SU-DHL-6 (cell line): ENCODE measurements at regions not wholly inside any gene's neighbourhood (a gene's known extent, or its start where the extent isn't known, plus 50 kb on each side); places are given as distances from the start of the nearest gene placed in this dataset.

Source experiments
- H2AFZ ChIP-seq: fragments of 200-600 bp; sonication (generic); 2 replicates; pipeline ENCODE4 v1.6.1; 2014; ENCODE audit warnings: low read depth, mild to moderate bottlenecking, moderate library complexity, mixed read lengths, antibody characterized with exemption, low read length; ENCODE audit not compliant: severe bottlenecking
- H3F3A ChIP-seq: fragments of 200-600 bp; shearing (Covaris generic); 2 replicates; pipeline ENCODE4 v1.6.0; 2016; ENCODE audit warnings: antibody characterized with exemption, mild to moderate bottlenecking; ENCODE audit not compliant: insufficient read depth
- H3K27ac ChIP-seq: fragments of 200-600 bp; sonication (generic); 2 replicates; pipeline ENCODE4 v1.5.1; 2016; ENCODE audit warnings: low read depth, mild to moderate bottlenecking, low read length, moderate library complexity, mixed read lengths
- H3K27me3 ChIP-seq: fragments of 200-600 bp; sonication (generic), shearing (Covaris generic); 2 replicates; pipeline ENCODE4 v1.6.0; 2014; ENCODE audit warnings: mild to moderate bottlenecking, low read length
- H3K36me3 ChIP-seq: fragments of 200-600 bp; sonication (generic); 2 replicates; pipeline ENCODE4 v1.6.1; 2014; ENCODE audit warnings: mild to moderate bottlenecking, low read length, mixed read lengths
- H3K4me2 ChIP-seq: fragments of 300-600, 200-600 bp; shearing (Covaris generic), sonication (generic); 2 replicates; pipeline ENCODE4 v1.6.0; 2014; ENCODE audit warnings: low read length, low read depth, mild to moderate bottlenecking; ENCODE audit not compliant: poor library complexity, severe bottlenecking
- H3K4me3 ChIP-seq: fragments of 200-600 bp; sonication (generic); 2 replicates; pipeline ENCODE4 v1.5.1; 2014; ENCODE audit warnings: antibody characterized with exemption, low read length, mild to moderate bottlenecking, mixed read lengths; ENCODE audit not compliant: insufficient read depth, poor library complexity, severe bottlenecking
- H3K79me2 ChIP-seq: fragments of 200-600 bp; sonication (generic); 2 replicates; pipeline ENCODE4 v1.6.1; 2014; ENCODE audit warnings: mild to moderate bottlenecking, low read length, moderate library complexity; ENCODE audit not compliant: insufficient read depth
- H3K9ac ChIP-seq: fragments of 200-600 bp; sonication (generic); 2 replicates; pipeline ENCODE4 v1.7.0; 2014; ENCODE audit warnings: mild to moderate bottlenecking, low read length
- H3K9me2 ChIP-seq: fragments of 200-600 bp; sonication (generic); replicated peaks from 2 replicates; pipeline ENCODE4 v1.6.1; 2014; ENCODE audit warnings: low read length; ENCODE audit not compliant: insufficient read depth
- H3K9me3 ChIP-seq: fragments of 200-600 bp; sonication (generic); 2 replicates; pipeline ENCODE4 v1.6.1; 2014; ENCODE audit warnings: low read length, mixed read lengths; ENCODE audit not compliant: insufficient read depth
- H4K20me1 ChIP-seq: fragments of 200-600 bp; sonication (generic); 2 replicates; pipeline ENCODE4 v1.6.1; 2014; ENCODE audit warnings: low read depth, mild to moderate bottlenecking, antibody characterized with exemption, low read length, moderate library complexity, mixed read lengths
- CTCF ChIP-seq: fragments of 200-600 bp; sonication (generic); IDR thresholded peaks from one replicate; pipeline ENCODE4 v1.5.1; 2017; ENCODE audit warnings: antibody characterized with exemption, mild to moderate bottlenecking, low read length, moderate library complexity; ENCODE audit not compliant: insufficient read depth, poor library complexity, severe bottlenecking
- EZH2phosphoT487 ChIP-seq: fragments of 200-600 bp; sonication (generic), shearing (Covaris generic); conservative IDR thresholded peaks from 2 replicates; pipeline ENCODE4 v1.6.1; 2018; ENCODE audit warnings: mild to moderate bottlenecking, antibody characterized with exemption, low read length, moderate library complexity, mixed read lengths

DNA sequence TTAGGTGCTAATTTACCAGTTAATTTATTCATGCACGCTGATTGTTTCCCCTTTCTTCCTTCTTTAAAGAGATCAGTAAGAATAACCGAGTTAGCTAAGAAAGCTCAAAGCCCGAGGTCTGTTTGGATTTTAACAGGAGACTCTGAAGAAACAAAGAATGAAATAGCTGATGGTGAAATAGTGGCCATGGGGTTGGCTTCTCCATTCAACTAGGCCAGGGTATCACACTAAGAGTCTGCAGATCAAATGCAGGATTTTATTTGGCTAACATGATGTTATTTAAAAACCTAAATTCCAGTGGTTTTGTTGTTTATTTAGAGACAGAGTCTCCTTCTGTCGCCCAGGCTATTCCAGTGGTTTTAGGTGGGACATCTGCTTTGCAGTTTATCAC, 65.2 kb upstream of the SYPL1 start:
- Histone ChIP-seq H4K20me1 (no peaks in the 10 kb centered on the region), H3K9me3 (no peaks in the 10 kb centered on the region), H3K9ac (no peak overlapping the region), H3K36me3 (no peaks in the 10 kb centered on the region), H3K27me3 (no peaks in the 10 kb centered on the region), H2AFZ (no peak overlapping the region), H3K79me2 (no peaks in the 10 kb centered on the region), H3K9me2 (no peaks in the 10 kb centered on the region), H3K4me2 (no peak overlapping the region), H3F3A (no peaks in the 10 kb centered on the region), H3K27ac (no peak overlapping the region), H3K4me3 (no peak overlapping the region)
- TF ChIP-seq EZH2phosphoT487, result no peak
- no peak for TF ChIP-seq CTCF

- H2AFZ ChIP-seq, result no peak overlapping the region
- H4K20me1 ChIP-seq, result no peaks in the 10 kb centered on the region
- no peaks in the 10 kb centered on the region for H3K27me3 ChIP-seq
- no peak for TF ChIP-seq EZH2phosphoT487
- peak; percentile 95 for TF ChIP-seq CTCF
- no peaks in the 10 kb centered on the region for H3K9me3 ChIP-seq
- H3K27ac ChIP-seq, result no peak overlapping the region
- no peaks in the 10 kb centered on the region for H3K9me2 ChIP-seq
- H3K4me2 ChIP-seq, result no peak overlapping the region
- H3F3A ChIP-seq, result no peaks in the 10 kb centered on the region
- no peaks in the 10 kb centered on the region for H3K79me2 ChIP-seq
- H3K9ac ChIP-seq, result no peak overlapping the region
- no peaks in the 10 kb centered on the region for H3K36me3 ChIP-seq
- no peak overlapping the region for H3K4me3 ChIP-seq
These were observed 64.5 kb upstream of the SYPL1 start for GRCh38 chr7:106176414-106177299.

GRCh38 chr7:106175507-106175906, 63.4 kb upstream of the SYPL1 start:
- H2AFZ ChIP-seq, result no peak overlapping the region
- no peak overlapping the region for H3K27ac ChIP-seq
- H4K20me1 ChIP-seq, result no peaks in the 10 kb centered on the region
- H3K9me2 ChIP-seq, result no peaks in the 10 kb centered on the region
- H3K9ac ChIP-seq, result no peak overlapping the region
- no peaks in the 10 kb centered on the region for H3K36me3 ChIP-seq
- H3K4me2 ChIP-seq, result no peak overlapping the region
- no peak overlapping the region for H3K4me3 ChIP-seq
- TF ChIP-seq CTCF (no peak), EZH2phosphoT487 (no peak)
- H3K9me3 ChIP-seq, result no peaks in the 10 kb centered on the region
- no peaks in the 10 kb centered on the region for H3F3A ChIP-seq
- H3K79me2 ChIP-seq, result no peaks in the 10 kb centered on the region
- no peaks in the 10 kb centered on the region for H3K27me3 ChIP-seq
